Body of pancreas (tissue), 4 donors: ENCODE measurements at regions not wholly inside any gene's neighbourhood (a gene's known extent, or its start where the extent isn't known, plus 50 kb on each side); places are given as distances from the start of the nearest gene placed in this dataset.

Experiments used
- CTCF ChIP-seq, 7 experiments: fragments of 450-650 bp in 4 of 7; fragments of 200-600 bp in 3 of 7; sonication (generic) in 3 of 7; IDR thresholded peaks; one replicate each; pipeline ENCODE4 v1.5.1; 2016 to 2019; ENCODE audit warnings: antibody characterized with exemption in 7 of 7
- POLR2A ChIP-seq, 3 donors: fragments of 450-650 bp; IDR thresholded peaks; one replicate each; pipeline ENCODE4 v1.6.1; 2016; ENCODE audit warnings: antibody characterized with exemption in 3 of 3, mild to moderate bottlenecking in 2 of 3

- TF ChIP-seq CTCF (IDR thresholded peaks at IDR 0.05) (no peak), POLR2A (IDR thresholded peaks at IDR 0.05) (no peak)
Observed at GRCh38 chr14:104390221-104390931, 189.2 kb upstream of the C14orf180 start.
